ENCODE measurements at regions not wholly inside any gene's neighbourhood (a gene's known extent, or its start where the extent isn't known, plus 50 kb on each side); places are given as distances from the start of the nearest gene placed in this dataset.

DNA sequence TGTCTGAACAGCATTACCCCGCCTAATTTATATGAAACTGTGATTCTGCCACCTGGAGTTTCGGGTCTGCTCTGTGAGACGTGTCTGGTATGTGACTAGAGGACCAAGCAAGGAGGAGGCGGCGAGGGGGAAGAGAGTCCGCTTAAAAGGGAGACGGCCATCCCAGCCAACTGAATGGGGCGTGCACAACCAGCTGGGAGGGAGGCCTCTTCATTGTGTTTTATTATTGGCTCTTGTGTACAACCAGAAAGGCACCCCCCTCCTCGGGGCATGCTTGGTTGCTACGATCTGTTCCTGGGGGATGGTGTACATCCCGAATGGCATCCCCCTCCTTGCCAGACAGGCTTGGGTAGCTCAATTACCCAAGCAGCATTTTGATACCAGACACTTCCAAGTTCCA lies 384.5 kb upstream of the SALL1 start:
- TF ChIP-seq POLR2A (IDR thresholded peaks at IDR 0.05): no peak
- TF ChIP-seq, protein P1, sequence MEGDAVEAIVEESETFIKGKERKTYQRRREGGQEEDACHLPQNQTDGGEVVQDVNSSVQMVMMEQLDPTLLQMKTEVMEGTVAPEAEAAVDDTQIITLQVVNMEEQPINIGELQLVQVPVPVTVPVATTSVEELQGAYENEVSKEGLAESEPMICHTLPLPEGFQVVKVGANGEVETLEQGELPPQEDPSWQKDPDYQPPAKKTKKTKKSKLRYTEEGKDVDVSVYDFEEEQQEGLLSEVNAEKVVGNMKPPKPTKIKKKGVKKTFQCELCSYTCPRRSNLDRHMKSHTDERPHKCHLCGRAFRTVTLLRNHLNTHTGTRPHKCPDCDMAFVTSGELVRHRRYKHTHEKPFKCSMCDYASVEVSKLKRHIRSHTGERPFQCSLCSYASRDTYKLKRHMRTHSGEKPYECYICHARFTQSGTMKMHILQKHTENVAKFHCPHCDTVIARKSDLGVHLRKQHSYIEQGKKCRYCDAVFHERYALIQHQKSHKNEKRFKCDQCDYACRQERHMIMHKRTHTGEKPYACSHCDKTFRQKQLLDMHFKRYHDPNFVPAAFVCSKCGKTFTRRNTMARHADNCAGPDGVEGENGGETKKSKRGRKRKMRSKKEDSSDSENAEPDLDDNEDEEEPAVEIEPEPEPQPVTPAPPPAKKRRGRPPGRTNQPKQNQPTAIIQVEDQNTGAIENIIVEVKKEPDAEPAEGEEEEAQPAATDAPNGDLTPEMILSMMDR (IDR thresholded peaks at IDR 0.05): no peak
- no peak for TF ChIP-seq POLR2AphosphoS5 (IDR thresholded peaks at IDR 0.05; ENCODE audit: insufficient read depth in 1 of 2, low read depth in 1 of 2)

Data from vagina (tissue), 2 donors.